Thoracic aorta (tissue), 2 donors: ENCODE measurements at regions not wholly inside any gene's neighbourhood (a gene's known extent, or its start where the extent isn't known, plus 50 kb on each side); places are given as distances from the start of the nearest gene placed in this dataset.

Experiments
- ATAC-seq: fragments of 150-250 bp; one replicate; pipeline ENCODE4 v1.8.0; 2017; ENCODE audit warnings: low read depth; ENCODE audit not compliant: insufficient number of reproducible peaks, low FRiP score
- DNase-seq: peaks from one replicate; pipeline ENCODE4 v3.0.0-alpha.2; 2020; ENCODE audit warnings: low spot score
- H3K27ac ChIP-seq, 2 donors: fragments of 200-600 bp; sonication (generic); 1 replicate in 1 of 2; 2 replicates in 1 of 2; pipeline ENCODE4 v1.5.1; 2016; ENCODE audit warnings: mild to moderate bottlenecking in 2 of 2, moderate library complexity in 2 of 2
- H3K27me3 ChIP-seq: fragments of 200-600 bp; sonication (generic); replicated peaks from 2 replicates; pipeline ENCODE4 v1.6.0; 2016; ENCODE audit warnings: mild to moderate bottlenecking; ENCODE audit not compliant: insufficient read depth
- H3K36me3 ChIP-seq: fragments of 200-600 bp; sonication (generic); one replicate; pipeline ENCODE4 v1.5.1; 2016
- H3K4me1 ChIP-seq, 2 donors: fragments of 200-600 bp; sonication (generic); 1 replicate in 1 of 2; 2 replicates in 1 of 2; pipeline versions ENCODE4 v1.5.1 to v1.6.0; 2016; ENCODE audit warnings: low read depth in 2 of 2, mild to moderate bottlenecking in 1 of 2; ENCODE audit not compliant: control insufficient read depth in 1 of 2
- H3K4me3 ChIP-seq: fragments of 200-600 bp; sonication (generic); 2 replicates; pipeline ENCODE4 v1.5.1; 2016; ENCODE audit warnings: mild to moderate bottlenecking
- H3K9me3 ChIP-seq: fragments of 200-600 bp; sonication (generic); 2 replicates; pipeline ENCODE4 v1.5.1; 2016
- CTCF ChIP-seq: fragments of 200-600 bp; sonication (generic); IDR thresholded peaks from one replicate; pipeline ENCODE4 v1.5.1; 2019; ENCODE audit warnings: antibody characterized with exemption

DNA sequence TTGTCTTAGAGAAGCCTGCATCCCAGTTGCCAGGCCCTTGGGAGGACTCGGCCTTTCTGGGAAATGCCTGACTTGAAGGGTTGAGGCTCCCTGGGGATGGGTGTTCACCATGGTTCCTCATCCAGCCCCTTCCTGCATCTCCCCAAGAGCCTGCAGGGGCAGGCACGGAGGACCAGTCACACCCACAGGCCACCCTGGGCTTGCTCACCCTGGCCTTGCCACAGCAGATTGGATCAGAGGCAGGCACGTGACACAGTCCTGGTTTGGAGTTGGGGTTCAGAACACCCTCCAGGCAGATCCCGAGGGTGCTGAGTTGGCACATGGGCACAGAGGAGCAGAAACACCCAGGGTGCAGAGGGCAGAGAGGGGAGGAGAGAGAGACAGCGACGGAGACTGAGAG, 286.1 kb downstream of the PBX3 start:
- no peak overlapping the region for H3K4me3 ChIP-seq
- ATAC-seq = no peak
- TF ChIP-seq CTCF = no peak

GRCh38 chr9:126033956-126034355, 286.8 kb downstream of the PBX3 start:
- no peaks in the 10 kb centered on the region for H3K4me1 ChIP-seq
- H3K36me3 ChIP-seq = no peaks in the 10 kb centered on the region
- TF ChIP-seq CTCF = no peak
- ATAC-seq (no peak), DNase-seq (no peak)
- no peak overlapping the region for H3K4me3 ChIP-seq
- no peak overlapping the region for H3K27ac ChIP-seq
- no peaks in the 10 kb centered on the region for H3K27me3 ChIP-seq
- no peaks in the 10 kb centered on the region for H3K9me3 ChIP-seq

More for the DNA sequence above, 286.1 kb downstream of the PBX3 start:
- Histone ChIP-seq H3K4me1 (no peaks in the 10 kb centered on the region), H3K27me3 (no peaks in the 10 kb centered on the region), H3K9me3 (no peaks in the 10 kb centered on the region), H3K36me3 (no peaks in the 10 kb centered on the region), H3K27ac (no peak overlapping the region)
- DNase-seq = no peak

DNA sequence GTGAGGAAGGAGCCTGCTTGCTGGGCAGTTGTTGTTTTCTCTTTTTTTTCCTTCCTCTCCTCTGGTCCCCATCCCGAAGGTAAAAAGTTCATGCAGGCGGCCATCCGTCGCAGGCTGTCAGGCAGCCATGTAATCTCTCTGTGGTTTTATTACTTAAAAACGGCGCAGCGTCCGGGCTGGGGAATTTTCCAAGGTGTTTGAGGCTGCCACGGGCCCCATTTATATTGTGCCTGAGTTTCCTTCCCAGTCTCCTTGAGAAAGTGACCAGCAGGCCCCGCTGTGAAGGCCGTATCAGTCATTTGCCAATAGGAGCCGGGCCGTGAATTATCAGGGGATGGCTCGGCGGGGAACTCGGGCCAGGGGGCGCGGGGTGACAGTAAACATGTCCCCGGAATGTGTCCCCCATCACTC, 289.7 kb downstream of the PBX3 start:
- no peaks in the 10 kb centered on the region for H3K36me3 ChIP-seq
- TF ChIP-seq CTCF = no peak
- ATAC-seq (no peak), DNase-seq (no peak)
- H3K9me3 ChIP-seq = no peaks in the 10 kb centered on the region
- H3K27me3 ChIP-seq = no peaks in the 10 kb centered on the region
- no peak overlapping the region for H3K4me3 ChIP-seq
- no peak overlapping the region for H3K27ac ChIP-seq
- H3K4me1 ChIP-seq = no peaks in the 10 kb centered on the region

- DNase-seq (no peak), ATAC-seq (no peak)
- TF ChIP-seq CTCF = no peak
- no peaks in the 10 kb centered on the region for H3K27me3 ChIP-seq
- H3K4me3 ChIP-seq = no peak overlapping the region
- no peaks in the 10 kb centered on the region for H3K4me1 ChIP-seq
- H3K36me3 ChIP-seq = no peaks in the 10 kb centered on the region
- H3K9me3 ChIP-seq = peaks cover 4% of the 10 kb centered on the region
- H3K27ac ChIP-seq = no peak overlapping the region
Measured at GRCh38 chr9:126038790-126039189, 287.8 kb upstream of the MVB12B start.

DNA sequence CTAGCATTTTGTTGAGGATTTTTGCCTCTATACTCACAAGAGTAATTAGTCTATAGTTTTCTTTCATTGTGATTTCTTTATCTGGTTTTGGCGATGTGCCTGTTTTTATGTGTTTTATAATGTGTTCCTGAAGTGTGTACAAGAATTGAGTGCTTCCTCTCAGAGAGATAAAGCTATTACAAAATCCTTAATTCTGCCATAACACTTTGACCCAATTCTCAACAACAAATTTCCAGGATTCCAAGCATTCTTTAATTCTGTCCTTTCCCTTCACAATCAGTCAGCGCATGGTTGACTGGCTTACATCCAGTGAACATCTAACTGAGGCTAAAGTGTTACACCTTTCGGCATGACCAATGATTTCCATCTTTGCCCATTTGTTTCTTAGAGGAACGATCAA, 282.9 kb upstream of the MVB12B start:
- H3K27ac ChIP-seq = no peak overlapping the region
- no peaks in the 10 kb centered on the region for H3K27me3 ChIP-seq
- peaks cover 21% of the 10 kb centered on the region for H3K9me3 ChIP-seq
- ATAC-seq (no peak), DNase-seq (no peak)
- TF ChIP-seq CTCF = no peak
- H3K36me3 ChIP-seq = no peaks in the 10 kb centered on the region
- no peaks in the 10 kb centered on the region for H3K4me1 ChIP-seq
- H3K4me3 ChIP-seq = no peak overlapping the region
